ENCODE measurements at regions not wholly inside any gene's neighbourhood (a gene's known extent, or its start where the extent isn't known, plus 50 kb on each side); places are given as distances from the start of the nearest gene placed in this dataset.

- TF ChIP-seq CTCF (IDR thresholded peaks at IDR 0.05) (no peak), TEAD1 (CRISPR knock-in tag; IDR thresholded peaks at IDR 0.05) (no peak), ZNF423 (CRISPR knock-in tag; IDR thresholded peaks at IDR 0.05) (no peak), ZNF121 (CRISPR knock-in tag; IDR thresholded peaks at IDR 0.05) (no peak), ZNF219 (CRISPR knock-in tag; IDR thresholded peaks at IDR 0.05; ENCODE audit: borderline replicate concordance) (no peak), USF2 (CRISPR knock-in tag; IDR thresholded peaks at IDR 0.05) (no peak), FOXJ3 (CRISPR knock-in tag; IDR thresholded peaks at IDR 0.05; ENCODE audit: borderline replicate concordance) (no peak)
These were observed 656.0 kb downstream of the OTOL1 start for GRCh38 chr3:162152636-162153035.

Measured in WTC11 (cell line).